Testis (tissue), 2 donors: ENCODE measurements at regions not wholly inside any gene's neighbourhood (a gene's known extent, or its start where the extent isn't known, plus 50 kb on each side); places are given as distances from the start of the nearest gene placed in this dataset.

ENCODE experiments used
- DNase-seq: peaks from one replicate; pipeline ENCODE4 v3.0.0-alpha.2; 2019
- H3K27ac ChIP-seq, 2 donors: fragments of 200-600 bp; sonication (generic); one replicate each; pipeline ENCODE4 v1.5.1; 2019
- H3K27me3 ChIP-seq: fragments of 200-600 bp; sonication (generic); one replicate; pipeline ENCODE4 v1.5.1; 2019
- H3K36me3 ChIP-seq: fragments of 200-600 bp; sonication (generic); one replicate; pipeline ENCODE4 v1.5.1; 2017; ENCODE audit warnings: low read depth; ENCODE audit errors: missing control alignments
- H3K4me1 ChIP-seq: fragments of 200-600 bp; sonication (generic); one replicate; pipeline ENCODE4 v1.5.1; 2019
- H3K4me3 ChIP-seq, 2 donors: fragments of 200-600 bp; sonication (generic); one replicate each; pipeline ENCODE4 v1.5.1; 2017 to 2019
- H3K9me3 ChIP-seq: fragments of 200-600 bp; sonication (generic); one replicate; pipeline ENCODE4 v1.5.1; 2017
- POLR2A ChIP-seq: fragments of 450-650 bp; IDR thresholded peaks from one replicate; pipeline ENCODE4 v1.6.1; 2017; ENCODE audit warnings: antibody characterized with exemption, mild to moderate bottlenecking, moderate library complexity
- WGBS, 2 donors: methylation state at CpG; one replicate each; pipeline ENCODE4 v1.1.5; 2018; 5-methylcytosine and 5-hydroxymethylcytosine counted together
- intact Hi-C: fragments of 100-400 bp; cut with DNase I; formaldehyde crosslinking; loops from one replicate; pipeline ENCODE4 v1.15.1; 2023; ENCODE audit warnings: low total_unique reads
- TF ChIP-seq, protein P1 (sequence below), 3 experiments: fragments of 450-650 bp in 2 of 3; fragments of 200-600 bp in 1 of 3; sonication (generic) in 1 of 3; IDR thresholded peaks; one replicate each; pipeline ENCODE4 v1.5.1; 2016 to 2019; ENCODE audit warnings: antibody characterized with exemption in 3 of 3, mild to moderate bottlenecking in 2 of 3, moderate library complexity in 1 of 3

DNA sequence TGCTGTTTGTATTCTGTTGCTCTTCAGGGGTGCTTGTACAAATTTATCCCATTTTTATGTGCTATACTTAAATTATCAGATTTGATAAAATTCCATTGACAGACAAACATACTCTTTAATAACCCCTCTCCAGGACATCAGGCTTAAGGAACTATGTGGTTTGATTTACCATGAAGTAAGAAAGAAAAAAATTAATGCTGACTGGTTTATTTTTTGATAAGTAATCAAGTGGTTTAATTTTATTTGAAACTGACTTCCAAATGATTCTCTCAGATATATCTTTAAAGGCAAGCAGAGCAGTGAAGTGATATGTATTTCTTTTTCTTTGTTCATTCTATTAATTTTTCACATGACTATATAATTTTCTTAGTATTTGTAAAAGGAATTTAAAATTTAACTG lies 1168.1 kb downstream of the OLFM4 start:
- H3K4me3 ChIP-seq = no peak overlapping the region
- no peak for DNase-seq
- intact Hi-C loops = no loop called here
- no peaks in the 10 kb centered on the region for H3K27me3 ChIP-seq
- H3K27ac ChIP-seq = no peak overlapping the region
- no peaks in the 10 kb centered on the region for H3K36me3 ChIP-seq
- TF ChIP-seq POLR2A = no peak
- TF ChIP-seq, protein P1, sequence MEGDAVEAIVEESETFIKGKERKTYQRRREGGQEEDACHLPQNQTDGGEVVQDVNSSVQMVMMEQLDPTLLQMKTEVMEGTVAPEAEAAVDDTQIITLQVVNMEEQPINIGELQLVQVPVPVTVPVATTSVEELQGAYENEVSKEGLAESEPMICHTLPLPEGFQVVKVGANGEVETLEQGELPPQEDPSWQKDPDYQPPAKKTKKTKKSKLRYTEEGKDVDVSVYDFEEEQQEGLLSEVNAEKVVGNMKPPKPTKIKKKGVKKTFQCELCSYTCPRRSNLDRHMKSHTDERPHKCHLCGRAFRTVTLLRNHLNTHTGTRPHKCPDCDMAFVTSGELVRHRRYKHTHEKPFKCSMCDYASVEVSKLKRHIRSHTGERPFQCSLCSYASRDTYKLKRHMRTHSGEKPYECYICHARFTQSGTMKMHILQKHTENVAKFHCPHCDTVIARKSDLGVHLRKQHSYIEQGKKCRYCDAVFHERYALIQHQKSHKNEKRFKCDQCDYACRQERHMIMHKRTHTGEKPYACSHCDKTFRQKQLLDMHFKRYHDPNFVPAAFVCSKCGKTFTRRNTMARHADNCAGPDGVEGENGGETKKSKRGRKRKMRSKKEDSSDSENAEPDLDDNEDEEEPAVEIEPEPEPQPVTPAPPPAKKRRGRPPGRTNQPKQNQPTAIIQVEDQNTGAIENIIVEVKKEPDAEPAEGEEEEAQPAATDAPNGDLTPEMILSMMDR (IDR thresholded peaks at IDR 0.05) = no peak
- H3K4me1 ChIP-seq = no peaks in the 10 kb centered on the region
- H3K9me3 ChIP-seq = no peaks in the 10 kb centered on the region

DNA sequence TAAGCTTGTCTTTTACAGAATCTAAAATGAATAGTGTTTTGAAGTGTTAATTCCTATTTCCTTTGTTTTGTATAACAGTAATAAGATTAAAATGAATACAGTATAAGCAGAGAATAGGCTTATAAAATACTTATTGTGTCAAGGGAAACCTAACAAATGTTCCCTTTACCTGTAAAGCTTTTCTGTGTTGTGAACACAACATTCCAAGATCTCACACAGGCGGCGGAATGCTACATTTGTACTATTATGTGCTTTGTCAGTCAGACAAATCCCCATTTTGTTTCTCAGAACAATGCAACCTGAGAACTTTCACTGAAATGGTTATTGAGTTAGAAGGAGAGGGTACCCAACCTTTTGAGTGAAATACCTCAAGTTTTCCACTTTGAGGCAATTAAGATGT lies 1170.3 kb downstream of the OLFM4 start:
- 91 to 98% methylated on average over 2 of the region's 2 CpGs for WGBS, 2 donors
- DNase-seq = no peak
- no peak overlapping the region for H3K27ac ChIP-seq
- no peak for TF ChIP-seq POLR2A
- TF ChIP-seq, protein P1 (IDR thresholded peaks at IDR 0.05) = no peak
- no peaks in the 10 kb centered on the region for H3K4me1 ChIP-seq
- H3K4me3 ChIP-seq = no peak overlapping the region
- no peaks in the 10 kb centered on the region for H3K27me3 ChIP-seq
- no peaks in the 10 kb centered on the region for H3K9me3 ChIP-seq
- intact Hi-C loops = no loop called here
- H3K36me3 ChIP-seq = no peaks in the 10 kb centered on the region

DNA sequence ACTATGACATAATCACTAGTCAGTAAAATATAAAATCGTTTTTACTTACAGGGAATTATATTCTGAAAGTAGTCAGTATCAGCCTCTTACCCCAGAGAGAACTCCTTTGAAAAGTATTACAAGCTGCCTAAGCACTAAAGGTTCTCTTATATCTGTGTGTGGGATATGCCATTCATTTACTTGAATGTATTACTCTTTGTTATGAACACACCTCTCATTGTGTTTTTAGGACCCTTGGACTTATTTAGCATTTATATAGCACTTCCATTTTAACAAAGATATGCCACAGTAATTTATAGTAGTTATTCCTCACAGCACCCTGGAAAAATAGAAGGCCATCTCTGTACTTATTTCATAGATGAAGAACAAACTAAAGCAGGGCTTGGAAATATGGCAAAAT lies 1178.0 kb downstream of the OLFM4 start:
- intact Hi-C loops = no loop called here
- H3K4me1 ChIP-seq = no peaks in the 10 kb centered on the region
- DNase-seq = no peak
- H3K27me3 ChIP-seq = no peaks in the 10 kb centered on the region
- TF ChIP-seq, protein P1 (IDR thresholded peaks at IDR 0.05) = no peak
- no peak for TF ChIP-seq POLR2A
- no peak overlapping the region for H3K27ac ChIP-seq
- no peak overlapping the region for H3K4me3 ChIP-seq
- no peaks in the 10 kb centered on the region for H3K9me3 ChIP-seq
- no peaks in the 10 kb centered on the region for H3K36me3 ChIP-seq
- WGBS, 2 donors = 54 to 66% methylated on average over 1 of the region's 1 CpG

DNA sequence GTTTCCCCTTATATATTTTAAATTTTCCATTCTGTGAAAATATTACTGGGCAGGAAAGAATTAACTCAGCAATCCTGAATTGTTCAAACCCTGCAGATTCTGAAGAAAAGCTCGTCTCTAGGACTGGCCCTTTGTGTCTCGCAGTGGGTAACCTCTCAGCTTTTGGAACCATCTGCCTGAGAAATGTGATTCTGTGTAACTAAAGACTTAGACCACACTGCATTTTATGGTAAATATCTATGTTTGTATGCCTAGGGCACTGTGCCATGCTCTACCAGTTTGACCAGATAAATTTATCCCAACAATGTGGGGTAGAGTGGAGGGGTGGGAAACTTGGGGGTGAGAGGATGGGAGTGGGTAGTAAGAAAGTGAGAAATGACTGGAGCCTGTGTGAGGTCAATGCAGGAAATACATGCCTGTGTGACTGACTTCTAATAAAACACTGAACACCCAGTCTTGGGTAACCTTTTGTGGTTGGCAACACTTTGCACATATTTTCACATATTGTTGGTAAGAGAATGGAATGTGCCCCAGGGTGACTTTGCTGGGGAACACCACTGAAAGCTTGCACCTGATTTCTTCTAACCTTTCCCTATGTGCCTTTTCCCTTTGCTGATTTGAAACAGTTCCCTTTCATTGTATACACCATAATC lies 1181.9 kb downstream of the OLFM4 start:
- Histone ChIP-seq H3K27me3 (no peaks in the 10 kb centered on the region), H3K9me3 (no peaks in the 10 kb centered on the region), H3K27ac (no peak overlapping the region), H3K4me1 (no peaks in the 10 kb centered on the region), H3K4me3 (no peak overlapping the region), H3K36me3 (no peaks in the 10 kb centered on the region)
- TF ChIP-seq, protein P1 (IDR thresholded peaks at IDR 0.05) = no peak
- no peak for TF ChIP-seq POLR2A
- WGBS, 2 donors = 70 to 87% methylated on average over 2 of the region's 2 CpGs
- no peak for DNase-seq
- intact Hi-C loops = no loop called here

DNA sequence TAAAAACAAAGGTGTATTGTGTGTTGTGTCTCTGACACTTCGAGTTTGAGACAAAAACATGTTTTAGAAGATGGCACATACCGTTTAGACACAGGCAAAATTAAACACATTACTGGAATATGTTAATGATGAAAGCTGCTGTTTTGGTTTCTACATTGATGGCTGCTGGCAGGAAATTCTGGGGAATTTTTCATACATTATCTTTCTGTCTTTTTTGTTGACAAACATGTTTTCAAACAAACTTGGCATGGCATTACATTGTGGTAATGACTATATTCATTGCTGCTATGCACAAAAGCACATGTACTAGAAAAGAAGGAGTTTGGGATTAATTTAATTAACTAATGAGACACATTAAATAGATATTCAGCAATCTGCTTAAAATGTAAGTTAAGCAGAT lies 1187.6 kb downstream of the OLFM4 start:
- no peak for TF ChIP-seq POLR2A
- TF ChIP-seq, protein P1 (IDR thresholded peaks at IDR 0.05) = no peak
- intact Hi-C loops = no loop called here
- 72 to 88% methylated on average over 2 of the region's 2 CpGs for WGBS, 2 donors

More for the DNA sequence above, 1187.6 kb downstream of the OLFM4 start:
- no peaks in the 10 kb centered on the region for H3K36me3 ChIP-seq
- H3K4me1 ChIP-seq = no peaks in the 10 kb centered on the region
- no peaks in the 10 kb centered on the region for H3K27me3 ChIP-seq
- H3K4me3 ChIP-seq = no peak overlapping the region
- no peaks in the 10 kb centered on the region for H3K9me3 ChIP-seq
- no peak overlapping the region for H3K27ac ChIP-seq
- no peak for DNase-seq
